Activated CD8-positive, alpha-beta memory T cell treated with anti-CD3 and anti-CD28 coated beads for 48 hours (primary cell): ENCODE measurements at regions not wholly inside any gene's neighbourhood (a gene's known extent, or its start where the extent isn't known, plus 50 kb on each side); places are given as distances from the start of the nearest gene placed in this dataset.

Source experiments
- DNase-seq, 3 experiments: peaks; one replicate each; pipeline ENCODE4 v3.0.0-alpha.2; 2020; ENCODE audit warnings: low read depth in 2 of 3, low spot score in 2 of 3

DNA sequence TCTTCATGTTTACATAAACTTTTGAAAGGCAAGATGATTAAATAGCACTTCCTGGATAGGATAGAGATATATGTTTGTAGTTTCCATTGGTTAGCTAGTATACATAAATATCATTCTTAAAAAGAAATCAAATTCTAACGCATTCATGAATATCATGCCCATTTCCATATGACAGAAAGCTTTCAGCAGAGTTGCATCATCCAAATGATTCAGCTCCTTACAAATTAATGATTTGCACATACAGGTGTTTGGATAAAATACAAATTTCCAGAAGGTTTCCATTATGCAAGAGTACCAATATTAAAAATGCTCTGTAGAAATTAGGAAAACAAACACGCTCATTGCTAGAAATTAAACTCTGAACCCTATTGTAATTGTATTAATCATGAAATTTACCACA, 264.4 kb downstream of the FOXG1 start:
- DNase-seq = no peak

DNA sequence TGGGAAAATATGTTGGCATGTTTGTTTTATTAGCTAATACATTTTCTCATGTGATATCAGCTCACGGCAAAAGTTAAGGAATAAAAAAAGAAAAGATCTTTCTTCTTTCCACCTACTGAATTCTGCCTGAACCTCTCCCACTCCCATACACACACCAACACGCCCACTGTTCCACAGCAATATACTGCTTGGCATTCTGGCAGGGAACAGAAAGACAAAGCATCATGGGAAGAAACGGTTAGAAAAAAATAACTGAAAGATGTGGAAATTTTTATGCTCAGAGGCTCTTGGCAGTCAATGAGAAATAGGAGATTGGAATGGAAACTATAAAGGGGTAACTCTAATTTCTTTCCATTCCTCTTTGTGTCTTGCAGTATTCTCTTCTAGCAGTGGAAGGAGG, 268.5 kb downstream of the FOXG1 start:
- no peak for DNase-seq

DNA sequence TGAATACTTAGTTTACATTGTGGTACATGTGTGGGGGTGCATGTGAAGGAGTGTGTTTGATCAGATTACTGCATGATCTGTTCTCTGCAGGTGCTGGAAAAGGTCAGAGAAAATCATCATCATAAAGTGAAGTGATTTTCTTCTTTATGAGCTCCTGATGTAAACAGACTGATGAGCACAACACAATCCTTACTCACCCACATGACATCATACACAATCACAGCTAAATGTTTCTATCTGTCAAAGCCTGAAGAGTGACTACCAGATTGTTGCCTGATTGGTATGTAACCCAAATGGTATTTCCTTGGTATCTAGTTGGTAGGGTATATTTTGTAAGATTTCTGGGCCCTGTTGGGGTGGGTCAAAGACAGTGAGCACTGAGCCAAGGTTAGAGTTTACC, 270.8 kb downstream of the FOXG1 start:
- DNase-seq = no peak

DNA sequence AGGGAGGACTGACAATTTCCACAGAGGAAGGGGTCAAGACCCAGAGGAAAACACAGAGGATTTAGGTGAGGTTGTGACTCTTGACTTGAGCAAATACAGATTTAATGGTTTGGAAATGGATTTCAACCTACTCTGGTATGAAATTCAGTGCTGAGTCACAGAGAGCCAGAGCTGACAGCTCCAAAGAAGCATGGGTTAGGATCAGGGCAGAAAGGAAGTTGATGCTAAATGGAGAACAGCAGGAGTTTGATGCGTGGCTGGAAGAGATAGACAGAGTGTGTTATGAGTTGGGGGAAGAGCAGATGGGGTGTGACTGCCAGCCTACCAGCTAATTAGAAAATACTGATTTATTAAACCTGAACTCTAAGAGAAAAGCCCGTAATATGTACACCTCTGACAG, 272.6 kb downstream of the FOXG1 start:
- no peak for DNase-seq

DNA sequence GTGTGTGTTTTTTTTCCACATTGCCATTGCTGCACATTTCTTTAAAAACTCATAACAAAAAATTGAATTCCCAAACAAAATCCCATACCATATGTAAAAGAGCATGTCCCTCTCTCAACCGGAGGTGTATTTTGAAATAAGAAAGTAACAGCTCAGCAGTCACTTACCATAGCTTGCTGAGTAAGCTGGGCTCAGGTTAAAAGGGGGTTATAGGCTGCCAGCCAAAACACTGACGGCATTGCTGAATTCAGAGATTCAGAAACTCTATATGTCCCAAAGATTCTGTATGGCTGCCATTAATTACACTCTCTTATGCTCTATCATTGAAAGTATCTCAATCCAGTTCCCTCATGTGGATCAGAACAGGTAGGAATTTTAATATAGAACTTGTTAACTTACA, 276.0 kb downstream of the FOXG1 start:
- DNase-seq = no peak

DNA sequence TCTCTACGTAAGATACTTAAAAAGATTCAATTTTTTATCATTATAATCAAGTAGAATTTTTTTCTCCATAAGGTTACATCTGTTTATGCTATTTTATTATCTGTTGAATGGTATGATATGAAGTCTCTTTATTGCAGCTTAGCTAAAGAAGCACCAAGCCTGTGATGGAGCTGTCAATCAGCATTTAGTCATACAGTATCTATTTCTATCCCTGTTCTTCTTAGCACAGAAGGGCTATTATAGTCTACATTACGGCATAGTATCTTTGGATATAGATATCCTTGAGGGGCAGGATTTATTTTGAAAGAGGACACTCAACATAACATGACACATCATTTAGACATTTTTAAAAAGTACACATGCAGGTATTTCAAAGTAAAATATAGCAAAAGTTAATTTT, 277.1 kb downstream of the FOXG1 start:
- no peak for DNase-seq

DNA sequence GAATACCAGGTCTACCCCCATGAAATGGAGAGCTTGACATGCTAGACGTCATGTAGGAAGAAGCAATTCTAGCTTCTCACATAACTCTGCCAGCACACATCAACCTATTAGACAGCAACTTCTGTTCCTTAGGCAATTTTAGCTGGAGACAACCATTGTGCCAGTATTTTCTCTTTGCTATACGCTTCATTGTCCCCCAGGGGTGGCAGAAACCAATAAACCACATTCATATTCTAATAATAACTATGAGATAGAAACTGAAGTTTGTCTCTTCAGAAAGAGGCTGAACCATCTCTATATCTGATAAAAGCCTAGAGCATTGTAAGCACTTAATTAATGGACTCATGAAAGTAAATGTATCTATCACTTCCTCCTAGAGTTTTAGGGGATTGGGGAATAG, 278.6 kb downstream of the FOXG1 start:
- no peak for DNase-seq

DNA sequence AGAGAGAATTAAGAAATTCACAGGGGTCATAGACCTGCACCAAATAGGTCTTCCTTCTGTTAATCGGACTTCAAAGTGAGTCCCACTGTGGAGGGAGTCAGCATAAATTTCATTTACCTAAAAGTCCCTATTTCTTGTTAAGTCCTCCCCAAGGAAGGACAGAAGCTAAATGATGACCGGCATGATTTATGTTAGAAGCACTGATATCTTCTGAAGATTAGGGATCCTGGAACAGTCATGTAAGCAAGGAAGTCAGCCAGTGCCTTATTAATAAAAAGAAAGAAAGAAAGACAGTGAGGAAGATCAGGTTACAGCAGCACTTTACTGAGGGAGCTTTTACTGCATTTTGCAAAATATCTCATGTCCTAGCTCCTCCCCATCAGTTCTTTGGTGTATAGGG, 287.5 kb downstream of the FOXG1 start:
- DNase-seq = no peak

DNA sequence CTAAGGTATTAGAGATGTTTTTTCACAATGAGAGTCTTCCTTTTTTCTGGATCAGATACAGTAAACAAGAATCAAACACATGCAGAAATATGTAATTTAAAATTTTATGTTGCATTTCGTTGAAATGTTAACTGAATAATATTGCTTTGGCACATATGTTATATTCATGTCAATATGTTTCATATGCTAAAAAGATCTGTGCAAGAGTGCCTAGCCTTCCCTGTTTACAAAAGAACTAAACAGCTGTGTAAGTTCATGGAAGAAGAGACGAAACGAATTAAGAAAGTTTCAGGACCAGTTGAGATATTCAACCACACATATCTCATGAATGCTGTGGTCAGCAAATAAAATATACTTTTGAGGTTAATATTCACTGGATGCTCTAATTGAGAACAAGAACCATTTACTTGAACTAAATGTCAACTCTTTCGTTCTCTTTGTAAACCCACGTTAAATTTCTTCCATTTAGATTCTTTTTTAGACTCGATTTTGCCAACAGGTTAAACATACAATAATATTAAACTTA, 289.5 kb downstream of the FOXG1 start:
- no peak for DNase-seq

DNA sequence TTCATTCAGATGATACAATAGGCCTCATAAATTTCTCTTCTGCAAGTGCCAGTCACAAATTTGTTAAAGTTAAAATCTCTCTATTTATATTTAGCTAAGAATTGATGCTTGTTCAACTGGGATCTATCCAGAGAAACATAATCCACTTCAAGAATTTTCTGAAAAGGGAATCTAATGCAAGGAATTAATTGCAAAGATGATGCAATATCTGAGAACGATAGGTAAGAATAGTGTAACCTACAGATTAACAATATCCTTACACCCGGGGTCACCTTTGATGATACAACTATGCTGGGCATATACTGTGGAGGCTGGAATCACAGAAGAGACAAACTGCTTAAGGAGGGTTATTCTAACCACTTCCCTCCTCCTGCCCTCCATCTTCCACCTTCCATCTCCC, 295.1 kb downstream of the FOXG1 start:
- no peak for DNase-seq

DNA sequence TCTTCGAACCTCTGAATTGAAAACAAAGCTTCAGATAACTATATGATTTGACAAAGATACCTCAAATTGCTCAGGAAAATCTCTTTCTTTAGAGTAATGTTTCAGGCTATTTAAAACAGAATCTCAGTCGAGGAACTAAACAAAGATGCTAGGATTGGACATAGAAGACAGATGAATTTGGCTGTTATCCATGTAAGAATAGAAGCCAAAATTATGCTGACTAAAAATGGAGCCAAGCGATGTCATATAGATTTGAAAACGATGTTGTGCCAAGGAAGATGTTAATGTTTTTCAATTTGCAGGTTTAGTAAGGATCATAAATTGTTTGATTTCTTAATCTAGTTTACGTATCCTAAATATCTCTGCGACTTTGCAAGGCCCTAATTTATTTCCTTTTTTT, 295.9 kb downstream of the FOXG1 start:
- DNase-seq = no peak

DNA sequence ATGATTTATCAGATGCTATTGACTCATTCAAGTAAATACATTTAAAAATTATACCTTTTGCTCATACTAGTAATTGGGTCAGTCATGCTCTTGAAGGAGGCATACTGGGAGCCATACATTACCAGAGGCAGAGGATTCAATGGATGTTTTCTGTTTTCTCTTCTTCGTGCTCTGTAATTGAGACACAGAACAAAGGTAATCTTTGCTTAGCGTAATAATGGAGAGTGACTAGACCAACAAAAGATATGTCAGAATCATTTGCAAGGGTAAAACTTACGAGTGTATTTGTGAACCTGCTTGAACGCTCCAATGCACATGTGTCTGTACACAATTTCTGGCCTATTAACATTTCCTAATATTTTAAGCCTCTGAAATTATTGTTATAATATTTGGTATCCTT, 296.4 kb downstream of the FOXG1 start:
- DNase-seq = no peak

DNA sequence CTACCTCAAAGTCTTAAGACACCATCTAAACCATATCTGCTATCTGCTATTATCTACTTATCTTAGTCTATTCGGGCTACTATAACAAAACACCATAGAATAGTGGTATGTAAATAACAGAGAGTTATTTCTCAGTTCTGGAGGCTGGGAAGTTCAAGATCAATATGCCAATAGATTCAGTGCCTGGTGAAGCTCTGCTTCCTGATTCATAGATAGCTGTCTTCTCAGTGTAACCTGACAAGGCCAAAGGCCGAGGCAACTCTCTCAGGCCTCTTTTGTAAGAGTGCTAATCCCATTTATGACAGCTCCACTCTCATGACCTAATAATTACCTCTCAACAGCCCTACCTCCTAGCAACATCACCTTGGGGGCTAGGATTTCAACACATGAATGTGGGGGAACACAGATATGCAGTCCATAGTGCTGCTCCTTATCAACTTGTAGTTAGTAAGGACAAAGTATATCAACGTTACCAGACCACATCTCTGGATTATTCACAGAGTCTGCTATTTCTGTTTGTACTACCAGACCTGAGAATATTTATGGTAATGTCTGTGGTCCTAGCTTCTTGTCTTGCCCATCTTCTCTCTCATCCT, 297.8 kb downstream of the FOXG1 start:
- no peak for DNase-seq

DNA sequence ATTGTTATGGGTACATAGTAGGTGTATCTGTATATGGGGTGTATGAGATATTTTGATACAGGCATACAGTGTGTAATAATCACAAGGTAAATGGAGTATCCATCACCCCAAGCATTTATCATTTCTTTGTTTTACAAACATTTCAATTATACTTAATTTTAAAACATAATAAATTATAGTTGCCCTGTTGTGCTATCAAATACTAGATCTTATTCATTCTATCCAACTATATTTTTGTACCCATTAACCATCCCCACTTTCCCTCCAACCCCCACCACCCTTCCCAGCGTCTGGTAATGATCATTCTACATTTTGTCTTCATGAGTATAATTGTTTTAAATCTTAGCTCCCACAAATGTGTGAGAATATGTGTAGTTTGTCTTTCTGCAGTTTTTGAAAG, 302.6 kb downstream of the FOXG1 start:
- no peak for DNase-seq

DNA sequence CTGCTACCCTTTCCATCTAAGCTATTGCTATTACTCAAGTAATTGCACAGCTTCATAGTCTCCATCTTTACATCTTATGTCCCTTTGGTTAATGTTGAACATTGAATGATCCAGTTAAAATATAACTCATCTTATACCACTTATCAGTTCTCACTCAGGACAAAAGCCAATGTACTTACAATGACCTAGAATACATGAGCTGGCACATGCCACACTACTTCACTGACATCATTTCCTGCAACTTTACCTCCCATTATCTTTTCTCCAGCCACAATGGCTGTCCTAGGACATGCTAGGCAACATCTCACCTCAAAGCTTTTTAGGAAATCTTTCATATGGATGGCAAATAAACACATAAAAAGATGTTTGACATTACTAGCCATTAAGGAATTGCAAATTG, 309.2 kb downstream of the FOXG1 start:
- DNase-seq = no peak

DNA sequence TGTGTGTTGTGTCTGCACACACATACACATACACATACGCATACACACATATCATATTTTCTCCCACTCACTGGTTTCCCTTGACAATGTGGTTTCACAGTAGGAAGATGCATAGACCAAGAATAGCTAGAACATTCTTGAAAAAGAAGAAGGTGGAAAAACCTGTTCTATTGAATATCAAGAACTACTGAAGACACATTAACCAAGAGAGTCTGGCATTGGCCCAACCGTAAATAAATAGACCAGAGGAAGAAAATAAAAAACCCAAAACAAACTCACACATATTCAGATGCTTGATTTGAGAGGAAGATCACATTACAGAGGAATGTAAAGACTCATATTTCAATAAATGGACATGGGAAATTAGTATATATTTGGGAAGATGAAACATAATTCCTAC, 311.3 kb downstream of the FOXG1 start:
- no peak for DNase-seq

DNA sequence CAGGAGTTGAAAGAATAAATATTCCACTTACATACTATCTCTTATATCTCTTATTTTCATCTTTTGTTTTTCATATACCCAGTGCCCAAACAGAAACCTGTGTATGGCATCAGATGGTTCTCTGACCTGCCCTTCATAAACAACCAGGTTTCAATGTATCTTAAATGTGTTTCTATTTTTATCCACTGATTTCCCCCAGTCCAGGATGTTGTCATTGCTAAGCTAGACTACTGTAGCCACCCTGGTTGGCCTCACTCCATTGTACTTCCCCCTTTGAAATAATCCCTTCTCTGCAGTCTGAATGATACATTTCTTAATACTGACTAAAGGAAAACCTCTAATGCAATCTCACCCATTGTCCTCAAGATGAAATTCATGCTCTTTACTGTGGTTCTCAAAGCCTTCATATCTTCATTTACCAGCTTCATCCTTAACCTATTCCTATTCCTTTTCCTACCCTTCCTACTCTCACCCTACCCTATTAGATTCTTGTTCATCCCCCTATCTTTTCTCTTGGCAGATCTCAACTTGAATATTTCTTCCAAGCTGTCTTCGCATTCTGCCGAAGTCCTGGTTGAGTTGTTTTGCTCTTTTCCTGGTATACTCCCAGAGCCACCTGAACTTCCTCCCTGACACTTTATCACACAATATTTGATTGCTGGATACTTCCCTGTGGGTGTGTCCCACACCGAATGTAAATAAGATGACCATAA, 312.4 kb downstream of the FOXG1 start:
- DNase-seq = no peak

DNA sequence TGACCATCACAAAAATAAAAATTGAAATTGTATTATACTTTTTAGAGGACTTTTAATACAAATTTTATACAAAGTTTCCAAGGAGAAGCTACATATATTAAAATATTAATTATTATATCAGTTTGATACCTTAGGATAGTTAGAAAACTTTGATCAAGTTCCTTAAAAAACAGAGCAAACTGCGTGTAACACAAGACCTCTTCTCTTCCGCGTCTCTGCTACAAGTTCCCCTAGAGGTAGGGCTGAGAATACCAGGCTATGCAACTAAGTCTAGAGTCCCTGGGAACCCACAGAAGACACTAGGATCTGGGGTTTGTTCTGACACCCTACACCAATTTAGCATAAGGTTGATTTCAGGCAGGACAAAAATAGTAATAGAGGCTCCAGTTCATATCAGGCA, 319.0 kb downstream of the FOXG1 start:
- no peak for DNase-seq

DNA sequence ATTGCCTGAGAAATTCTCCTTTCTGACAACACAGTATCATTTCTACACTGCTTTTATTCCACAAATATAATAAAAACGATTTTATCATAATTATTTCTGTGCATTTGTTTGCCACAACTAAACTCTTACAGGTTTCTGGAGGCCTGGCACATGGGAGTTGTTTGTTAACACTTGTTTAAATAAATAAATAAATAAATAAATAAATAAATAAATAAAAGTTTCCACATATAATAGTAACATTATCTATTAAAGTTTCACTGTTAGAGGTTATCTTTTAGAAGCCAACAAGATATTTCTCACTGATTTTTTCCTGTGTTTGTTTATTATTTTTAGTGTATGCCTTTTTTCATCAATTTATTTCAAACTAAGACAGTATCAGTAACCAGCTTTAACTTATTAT, 323.3 kb downstream of the FOXG1 start:
- DNase-seq = no peak

DNA sequence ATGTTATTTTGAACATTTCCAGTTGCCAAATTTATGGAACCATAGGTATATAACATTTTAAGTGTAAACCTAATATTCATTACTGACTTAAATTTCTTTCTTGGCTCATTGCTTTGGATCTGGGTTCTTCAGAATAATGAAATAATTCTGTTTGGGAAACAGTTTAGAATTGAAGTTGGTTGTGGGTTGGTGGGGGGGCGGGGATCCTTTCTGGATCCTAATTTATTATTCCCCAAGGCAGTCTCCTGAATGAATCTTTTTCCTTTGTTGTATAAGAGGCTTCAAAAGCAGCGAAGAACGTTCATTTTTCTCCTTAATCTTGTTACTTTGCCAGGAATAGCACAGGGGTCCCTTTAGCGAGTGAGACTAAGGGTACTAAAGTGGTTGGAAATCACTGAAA, 325.5 kb downstream of the FOXG1 start:
- DNase-seq = no peak

DNA sequence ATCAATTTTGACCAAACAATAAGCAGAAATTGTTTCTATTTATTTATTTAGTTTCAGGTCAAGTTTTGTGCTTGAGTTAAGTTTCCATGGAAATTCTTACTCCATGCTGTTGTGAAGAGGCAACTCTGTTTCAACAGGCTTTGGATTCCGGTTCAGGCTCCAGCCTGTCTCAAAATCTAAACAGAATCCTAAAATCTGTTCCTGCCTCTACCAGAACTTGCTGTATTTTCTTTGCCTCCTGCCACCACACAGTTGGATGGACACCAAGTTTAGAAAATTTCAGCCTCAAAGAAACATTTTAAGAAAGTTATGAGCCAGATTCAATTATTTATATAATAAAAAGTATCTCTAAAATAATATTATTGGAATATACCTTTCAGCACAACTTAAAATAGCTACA, 330.9 kb downstream of the FOXG1 start:
- no peak for DNase-seq

DNA sequence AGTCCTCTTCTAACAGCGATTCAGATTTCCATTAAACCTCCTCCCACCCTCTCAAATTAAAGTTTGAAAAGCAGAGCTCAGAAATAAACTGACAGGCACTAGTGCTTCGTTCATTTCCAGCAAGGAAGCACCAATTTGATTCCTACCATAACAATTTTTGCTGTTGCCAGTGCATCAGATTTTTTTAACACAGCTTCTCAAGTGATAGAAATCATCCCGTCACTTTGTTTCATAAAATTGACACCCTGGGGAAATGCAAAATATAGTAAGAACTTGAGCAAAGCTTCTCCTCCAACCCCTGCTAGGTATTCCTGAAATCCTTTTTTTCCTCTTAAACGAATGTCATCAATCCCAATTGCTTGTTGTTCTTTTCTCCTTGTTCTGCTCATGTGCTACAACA, 332.1 kb downstream of the FOXG1 start:
- DNase-seq = no peak

DNA sequence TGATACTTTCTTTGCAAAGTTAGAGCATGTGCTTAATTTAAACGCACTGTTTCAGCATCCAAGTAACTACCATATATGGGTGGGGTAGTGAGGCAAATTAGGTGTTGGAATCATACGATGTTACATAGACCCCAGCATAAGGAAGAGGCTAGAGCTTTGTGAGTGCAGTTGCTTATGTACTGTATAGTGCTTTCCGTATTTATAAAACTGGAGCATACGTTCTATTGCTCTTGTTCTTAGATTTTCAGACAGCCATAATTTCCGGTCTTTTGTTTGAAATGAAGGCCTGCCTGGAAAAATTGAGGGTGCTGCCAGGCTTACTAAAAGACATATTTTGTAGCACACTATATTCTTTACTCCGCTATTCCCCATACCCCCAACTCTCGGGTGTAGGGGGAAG, 335.7 kb downstream of the FOXG1 start:
- no peak for DNase-seq
